Neural progenitor cell (in vitro differentiated cells): ENCODE measurements at regions not wholly inside any gene's neighbourhood (a gene's known extent, or its start where the extent isn't known, plus 50 kb on each side); places are given as distances from the start of the nearest gene placed in this dataset.

Experiments
- DNase-seq: peaks from one replicate; pipeline ENCODE4 v3.0.0-alpha.2; 2016; ENCODE audit warnings: low spot score
- H2AFZ ChIP-seq: fragments of 200-600 bp; sonication (generic); replicated peaks from 2 replicates; pipeline ENCODE4 v1.6.1; 2016; ENCODE audit warnings: antibody characterized with exemption
- H3F3A ChIP-seq: fragments of 200-600 bp; sonication (generic); 2 replicates; pipeline ENCODE4 v1.6.1; 2016; ENCODE audit warnings: antibody characterized with exemption, low read depth
- H3K27ac ChIP-seq: fragments of 200-600 bp; sonication (generic); 2 replicates; pipeline ENCODE4 v1.5.1; 2016; ENCODE audit warnings: mild to moderate bottlenecking
- H3K27me3 ChIP-seq: fragments of 200-600 bp; sonication (generic); 2 replicates; pipeline ENCODE4 v1.6.1; 2016; ENCODE audit warnings: mild to moderate bottlenecking, moderate library complexity
- H3K36me3 ChIP-seq: fragments of 200-600 bp; sonication (generic); 2 replicates; pipeline ENCODE4 v1.5.1; 2016
- H3K4me1 ChIP-seq: fragments of 200-600 bp; sonication (generic); 2 replicates; pipeline ENCODE4 v1.6.1; 2016; ENCODE audit warnings: mixed run types
- H3K4me2 ChIP-seq: fragments of 200-600 bp; sonication (generic); 2 replicates; pipeline ENCODE4 v1.6.1; 2016
- H3K4me3 ChIP-seq: fragments of 200-600 bp; sonication (generic); 2 replicates; pipeline ENCODE4 v1.5.1; 2016
- H3K79me2 ChIP-seq: fragments of 200-600 bp; sonication (generic); 2 replicates; pipeline ENCODE4 v1.6.1; 2016; ENCODE audit warnings: low read depth
- H3K9ac ChIP-seq: fragments of 200-600 bp; sonication (generic); 2 replicates; pipeline ENCODE4 v1.6.1; 2016
- H3K9me3 ChIP-seq: fragments of 200-600 bp; sonication (generic); 2 replicates; pipeline ENCODE4 v1.5.1; 2016; ENCODE audit warnings: low read depth
- H4K20me1 ChIP-seq: fragments of 200-600 bp; sonication (generic); 2 replicates; pipeline ENCODE4 v1.6.1; 2016; ENCODE audit warnings: low read depth
- H3K27ac Mint-ChIP-seq: 3 replicates; pipeline ENCODE4 v1.8.0; 2021; ENCODE audit warnings: mixed read lengths
- H3K27me3 Mint-ChIP-seq: 2 replicates; pipeline ENCODE4 v1.8.0; 2022; ENCODE audit warnings: low read depth, mild to moderate bottlenecking, inconsistent platforms, moderate library complexity, mixed read lengths; ENCODE audit not compliant: insufficient read depth
- H3K36me3 Mint-ChIP-seq: 3 replicates; pipeline ENCODE4 v1.8.0; 2021; ENCODE audit warnings: mixed read lengths
- H3K4me1 Mint-ChIP-seq: 3 replicates; pipeline ENCODE4 v1.8.0; 2021; ENCODE audit warnings: mixed read lengths
- H3K4me3 Mint-ChIP-seq: 3 replicates; pipeline ENCODE4 v1.8.0; 2021; ENCODE audit warnings: mild to moderate bottlenecking, moderate library complexity, mixed read lengths
- H3K9me3 Mint-ChIP-seq: 3 replicates; pipeline ENCODE4 v1.8.0; 2020; ENCODE audit warnings: mixed read lengths
- CTCF ChIP-seq: fragments of 200-600 bp; sonication (generic); IDR thresholded peaks from 2 replicates; pipeline ENCODE4 v1.5.1; 2017; ENCODE audit warnings: antibody characterized with exemption, mild to moderate bottlenecking
- EZH2 ChIP-seq: fragments of 200-600 bp; sonication (generic); IDR thresholded peaks from 2 replicates; pipeline ENCODE4 v1.6.1; 2017; ENCODE audit warnings: antibody characterized with exemption, mild to moderate bottlenecking, moderate library complexity
- EZH2phosphoT487 ChIP-seq: fragments of 200-600 bp; sonication (generic); IDR thresholded peaks from 2 replicates; pipeline ENCODE4 v1.6.1; 2017; ENCODE audit warnings: antibody characterized with exemption

- Histone ChIP-seq H3K4me1 (no peaks in the 10 kb centered on the region), H4K20me1 (no peaks in the 10 kb centered on the region), H3K36me3 (no peaks in the 10 kb centered on the region), H3K27me3 (no peaks in the 10 kb centered on the region), H2AFZ (no peak overlapping the region), H3F3A (no peaks in the 10 kb centered on the region), H3K4me3 (no peak overlapping the region), H3K27ac (no peak overlapping the region), H3K4me2 (no peak overlapping the region), H3K79me2 (no peaks in the 10 kb centered on the region), H3K9me3 (no peaks in the 10 kb centered on the region), H3K9ac (no peak overlapping the region)
- Mint-ChIP-seq H3K36me3 (peaks cover 8% of the 10 kb centered on the region), H3K27ac (no peak overlapping the region), H3K27me3 (peaks cover 2% of the 10 kb centered on the region), H3K4me3 (no peak overlapping the region), H3K4me1 (no peaks in the 10 kb centered on the region), H3K9me3 (peaks cover 2% of the 10 kb centered on the region)
- DNase-seq = no peak
- no peak for TF ChIP-seq CTCF
Measured at GRCh38 chr13:24022568-24022967, 125.3 kb upstream of the C1QTNF9B start.

GRCh38 chr13:24023073-24023472, 125.8 kb upstream of the C1QTNF9B start:
- H3K4me3 Mint-ChIP-seq = no peak overlapping the region
- no peak overlapping the region for H3K27ac Mint-ChIP-seq
- H3K36me3 ChIP-seq = no peaks in the 10 kb centered on the region
- peaks cover 2% of the 10 kb centered on the region for H3K9me3 Mint-ChIP-seq
- peaks cover 8% of the 10 kb centered on the region for H3K36me3 Mint-ChIP-seq
- H3K27me3 Mint-ChIP-seq = peaks cover 2% of the 10 kb centered on the region
- no peak overlapping the region for H3K27ac ChIP-seq
- H3K4me1 ChIP-seq = no peaks in the 10 kb centered on the region
- no peaks in the 10 kb centered on the region for H3F3A ChIP-seq
- no peaks in the 10 kb centered on the region for H3K4me1 Mint-ChIP-seq
- no peak for DNase-seq
- no peak overlapping the region for H3K4me2 ChIP-seq
- TF ChIP-seq CTCF (no peak), EZH2 (no peak), EZH2phosphoT487 (no peak)
- no peaks in the 10 kb centered on the region for H3K27me3 ChIP-seq
- H4K20me1 ChIP-seq = no peaks in the 10 kb centered on the region
- H2AFZ ChIP-seq = no peak overlapping the region
- no peaks in the 10 kb centered on the region for H3K79me2 ChIP-seq
- no peaks in the 10 kb centered on the region for H3K9me3 ChIP-seq
- no peak overlapping the region for H3K4me3 ChIP-seq
- H3K9ac ChIP-seq = no peak overlapping the region

- Mint-ChIP-seq H3K36me3 (peaks cover 9% of the 10 kb centered on the region), H3K9me3 (peaks cover 2% of the 10 kb centered on the region)
Measured at GRCh38 chr13:24027494-24027893, 130.2 kb upstream of the C1QTNF9B start.

More at GRCh38 chr13:24027494-24027893, 130.2 kb upstream of the C1QTNF9B start:
- Mint-ChIP-seq H3K4me1 (no peaks in the 10 kb centered on the region), H3K4me3 (no peak overlapping the region), H3K27ac (no peak overlapping the region), H3K27me3 (peaks cover 2% of the 10 kb centered on the region)
- no peaks in the 10 kb centered on the region for H4K20me1 ChIP-seq
- no peak overlapping the region for H3K4me2 ChIP-seq
- no peaks in the 10 kb centered on the region for H3K27me3 ChIP-seq
- no peaks in the 10 kb centered on the region for H3K9me3 ChIP-seq
- no peak overlapping the region for H3K9ac ChIP-seq
- no peaks in the 10 kb centered on the region for H3F3A ChIP-seq
- DNase-seq = no peak
- H3K4me3 ChIP-seq = no peak overlapping the region
- no peak overlapping the region for H3K27ac ChIP-seq
- no peaks in the 10 kb centered on the region for H3K36me3 ChIP-seq
- no peaks in the 10 kb centered on the region for H3K79me2 ChIP-seq
- H2AFZ ChIP-seq = no peak overlapping the region
- no peaks in the 10 kb centered on the region for H3K4me1 ChIP-seq
- no peak for TF ChIP-seq EZH2phosphoT487
- TF ChIP-seq CTCF = no peak
- TF ChIP-seq EZH2 = no peak
